RWPE1 (cell line): ENCODE measurements at regions not wholly inside any gene's neighbourhood (a gene's known extent, or its start where the extent isn't known, plus 50 kb on each side); places are given as distances from the start of the nearest gene placed in this dataset.
"Not testable (repeated sequence)": the region's sequence is repeated elsewhere in the genome, so short reads cannot be mapped to it uniquely, and the experiment has no call there.

ENCODE experiments used
- CTCF ChIA-PET: fragments of 350-600 bp; sonication (Branson Sonifier 250); formaldehyde crosslinking; extraction: SDS; loops from one replicate; lab custom pipeline; 2021; lab: Yijun Ruan, JAX
- POLR2A ChIA-PET: fragments of 400-600 bp; formaldehyde crosslinking; extraction: SDS; loops from one replicate; lab custom pipeline; 2020; ENCODE audit warnings: antibody characterized with exemption; ENCODE audit not compliant: low non-redundant PET; lab: Yijun Ruan, JAX
- DNase-seq: peaks from one replicate; pipeline ENCODE4 v3.0.0; 2012; ENCODE audit warnings: low spot score
- H3K27ac ChIP-seq: fragments of 450-650 bp; 2 replicates; pipeline ENCODE4 v1.5.1; 2017
- TF ChIP-seq, protein P1 (sequence below): fragments of 450-650 bp; conservative IDR thresholded peaks from 2 replicates; pipeline ENCODE4 v1.5.1; 2017; ENCODE audit warnings: low read depth, mild to moderate bottlenecking

DNA sequence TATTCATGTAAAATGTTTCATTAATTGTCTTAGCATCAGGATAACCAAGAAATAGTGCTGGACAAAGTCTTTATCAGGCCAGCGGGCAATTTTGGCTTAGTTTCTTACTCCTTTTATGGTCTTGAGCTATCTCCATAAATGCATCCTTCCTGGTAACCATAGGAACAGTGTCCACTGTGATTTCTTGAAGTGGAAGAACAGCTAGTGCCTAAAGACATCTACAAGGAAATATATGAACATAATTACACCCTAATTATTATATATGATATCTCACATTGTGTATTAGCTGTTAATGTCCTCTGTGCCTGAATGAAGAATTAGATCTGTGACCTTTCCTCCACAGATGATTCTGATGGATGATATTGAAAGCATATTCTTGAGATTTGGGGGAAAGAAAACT lies 286.7 kb upstream of the ATXN7L3B start:
- DNase-seq, result no peak
- CTCF ChIA-PET, result no interaction called here
- H3K27ac ChIP-seq, result no peak overlapping the region
- POLR2A ChIA-PET, result no interaction called here
- TF ChIP-seq, protein P1, sequence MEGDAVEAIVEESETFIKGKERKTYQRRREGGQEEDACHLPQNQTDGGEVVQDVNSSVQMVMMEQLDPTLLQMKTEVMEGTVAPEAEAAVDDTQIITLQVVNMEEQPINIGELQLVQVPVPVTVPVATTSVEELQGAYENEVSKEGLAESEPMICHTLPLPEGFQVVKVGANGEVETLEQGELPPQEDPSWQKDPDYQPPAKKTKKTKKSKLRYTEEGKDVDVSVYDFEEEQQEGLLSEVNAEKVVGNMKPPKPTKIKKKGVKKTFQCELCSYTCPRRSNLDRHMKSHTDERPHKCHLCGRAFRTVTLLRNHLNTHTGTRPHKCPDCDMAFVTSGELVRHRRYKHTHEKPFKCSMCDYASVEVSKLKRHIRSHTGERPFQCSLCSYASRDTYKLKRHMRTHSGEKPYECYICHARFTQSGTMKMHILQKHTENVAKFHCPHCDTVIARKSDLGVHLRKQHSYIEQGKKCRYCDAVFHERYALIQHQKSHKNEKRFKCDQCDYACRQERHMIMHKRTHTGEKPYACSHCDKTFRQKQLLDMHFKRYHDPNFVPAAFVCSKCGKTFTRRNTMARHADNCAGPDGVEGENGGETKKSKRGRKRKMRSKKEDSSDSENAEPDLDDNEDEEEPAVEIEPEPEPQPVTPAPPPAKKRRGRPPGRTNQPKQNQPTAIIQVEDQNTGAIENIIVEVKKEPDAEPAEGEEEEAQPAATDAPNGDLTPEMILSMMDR, result no peak

DNA sequence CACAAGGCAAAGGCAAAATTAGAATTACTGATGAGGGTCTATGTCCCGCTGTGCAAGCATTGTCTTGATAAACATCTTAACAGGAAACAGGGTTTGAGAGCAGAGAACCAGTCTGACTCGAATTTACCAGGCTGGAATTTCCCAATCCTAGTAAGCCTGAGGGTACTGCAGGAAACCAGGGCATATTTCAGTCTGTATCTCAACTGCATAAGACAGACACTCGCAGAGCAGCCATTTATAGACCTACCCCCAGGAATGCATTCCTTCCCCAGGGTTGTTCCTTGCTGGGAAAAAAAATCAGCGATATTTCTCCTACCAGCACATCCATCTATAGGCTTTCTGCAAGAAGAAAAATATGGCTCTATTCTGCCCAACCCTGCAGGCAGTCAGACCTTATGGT lies 283.8 kb upstream of the ATXN7L3B start:
- CTCF ChIA-PET, DNase-seq, H3K27ac ChIP-seq, POLR2A ChIA-PET: not testable (repeated sequence)

DNA sequence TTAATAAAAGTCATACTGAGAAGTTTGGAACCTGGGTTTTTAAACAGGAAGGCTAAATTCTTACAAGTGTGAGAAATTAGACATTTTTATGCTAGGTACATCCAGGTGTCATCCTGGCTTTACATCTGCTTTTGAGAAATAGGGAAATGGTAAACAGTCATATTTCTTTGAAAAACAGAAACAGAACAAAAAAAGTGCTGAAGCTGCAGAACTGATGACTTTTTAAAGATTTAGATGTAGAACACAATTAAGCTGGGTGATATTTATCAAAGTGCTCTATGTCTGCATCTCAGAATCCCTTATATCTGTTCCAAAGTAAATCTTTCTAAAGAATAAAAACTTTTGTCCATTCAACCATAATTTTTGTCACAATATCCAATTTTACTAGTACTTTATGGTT lies 282.9 kb upstream of the ATXN7L3B start:
- no peak overlapping the region for H3K27ac ChIP-seq
- no peak for DNase-seq
- POLR2A ChIA-PET, result no interaction called here
- CTCF ChIA-PET, result no interaction called here
- TF ChIP-seq, protein P1, result no peak

DNA sequence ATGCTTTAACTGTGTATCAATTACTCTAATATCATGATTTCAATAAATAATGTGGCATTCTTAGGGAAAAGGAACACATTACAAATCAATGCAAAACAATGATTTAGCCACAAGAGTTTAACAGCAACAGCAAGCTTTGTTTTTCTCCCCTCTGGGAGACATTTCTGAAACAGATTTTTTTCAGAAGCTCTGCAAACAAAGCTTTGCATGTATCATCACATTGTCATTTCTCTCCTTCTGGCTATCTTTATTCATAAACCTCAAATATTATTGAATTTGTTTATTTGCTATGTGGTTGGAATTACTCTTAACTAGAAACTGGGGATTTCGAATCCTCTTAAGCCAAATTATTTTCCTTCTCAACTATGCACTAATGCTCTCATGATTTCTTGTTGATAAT lies 278.4 kb upstream of the ATXN7L3B start:
- CTCF ChIA-PET, result no interaction called here
- DNase-seq, result no peak
- TF ChIP-seq, protein P1, result no peak
- POLR2A ChIA-PET, result no interaction called here
- no peak overlapping the region for H3K27ac ChIP-seq

DNA sequence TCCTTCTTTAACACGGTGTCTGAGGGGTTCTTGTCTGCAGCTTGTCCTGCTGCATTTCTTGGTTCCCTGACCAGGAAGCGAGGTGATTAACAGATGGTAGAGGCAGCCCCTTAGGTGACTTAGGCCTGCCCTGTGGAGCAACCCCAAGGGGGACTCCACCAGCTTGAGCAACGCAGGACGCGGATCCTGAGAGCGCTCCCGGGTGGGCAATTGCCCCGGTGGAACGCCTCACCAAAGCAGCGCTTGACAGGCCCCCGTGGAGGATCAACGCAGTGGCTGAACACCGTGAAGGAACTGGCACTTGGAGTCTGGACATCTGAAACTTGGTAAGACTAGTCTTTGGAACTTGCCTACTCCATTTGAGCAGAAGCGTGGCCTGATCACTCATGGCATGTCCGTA lies 272.9 kb upstream of the ATXN7L3B start:
- no peak overlapping the region for H3K27ac ChIP-seq
- DNase-seq, result no peak
- TF ChIP-seq, protein P1, result no peak
- POLR2A ChIA-PET, result no interaction called here
- CTCF ChIA-PET, result no interaction called here

DNA sequence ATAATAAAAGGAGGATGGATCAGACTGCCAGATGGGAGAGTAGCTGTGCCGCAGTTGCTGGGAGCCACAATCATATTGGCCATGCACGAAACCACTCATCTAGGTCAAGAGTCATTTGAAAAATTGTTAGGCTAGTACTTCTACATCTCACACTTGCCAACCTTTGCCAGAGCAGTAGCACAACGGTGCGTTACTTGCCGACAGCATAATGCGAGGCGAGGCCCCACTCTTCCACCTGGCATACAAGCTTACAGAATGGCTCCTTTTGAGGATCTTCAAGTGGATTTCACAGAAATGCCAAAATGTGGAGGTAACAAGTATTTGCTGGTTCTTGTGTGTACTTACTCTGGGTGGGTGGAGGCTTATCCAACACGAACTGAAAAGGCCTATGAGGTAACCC lies 268.3 kb upstream of the ATXN7L3B start:
- DNase-seq, POLR2A ChIA-PET, H3K27ac ChIP-seq: not testable (repeated sequence)
- CTCF ChIA-PET, result interaction anchor here (0.7 kb wide), 1 partner anchor 27 kb away, joined by 3 read pairs; no protein-coding TSS in a partner anchor

DNA sequence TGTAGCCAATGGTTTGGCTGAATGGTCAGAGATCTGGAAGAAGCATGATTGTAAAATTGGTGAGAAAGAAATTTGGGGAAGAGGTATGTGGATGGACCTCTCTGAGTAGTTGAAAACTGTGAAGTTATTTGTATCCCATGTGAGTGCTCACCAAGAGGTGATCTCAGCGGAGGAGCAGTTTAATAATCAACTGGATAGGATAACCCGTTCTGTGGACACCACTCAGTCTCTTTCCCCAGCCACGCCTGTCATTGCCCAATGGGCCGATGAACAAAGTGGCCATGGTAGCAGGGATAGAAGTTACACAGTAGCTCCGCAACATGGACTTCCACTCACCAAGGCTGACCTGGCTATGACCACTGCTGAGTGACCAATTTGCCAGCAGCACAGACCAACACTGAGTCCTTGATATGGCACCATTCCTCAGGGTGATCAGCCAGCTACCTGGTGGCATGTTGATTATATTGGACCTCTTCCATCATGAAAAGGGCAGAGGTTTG lies 257.4 kb upstream of the ATXN7L3B start:
- no peak for DNase-seq
- H3K27ac ChIP-seq, result no peak overlapping the region
- ChIA-PET POLR2A (no interaction called here), CTCF (no interaction called here)
- TF ChIP-seq, protein P1, result no peak

DNA sequence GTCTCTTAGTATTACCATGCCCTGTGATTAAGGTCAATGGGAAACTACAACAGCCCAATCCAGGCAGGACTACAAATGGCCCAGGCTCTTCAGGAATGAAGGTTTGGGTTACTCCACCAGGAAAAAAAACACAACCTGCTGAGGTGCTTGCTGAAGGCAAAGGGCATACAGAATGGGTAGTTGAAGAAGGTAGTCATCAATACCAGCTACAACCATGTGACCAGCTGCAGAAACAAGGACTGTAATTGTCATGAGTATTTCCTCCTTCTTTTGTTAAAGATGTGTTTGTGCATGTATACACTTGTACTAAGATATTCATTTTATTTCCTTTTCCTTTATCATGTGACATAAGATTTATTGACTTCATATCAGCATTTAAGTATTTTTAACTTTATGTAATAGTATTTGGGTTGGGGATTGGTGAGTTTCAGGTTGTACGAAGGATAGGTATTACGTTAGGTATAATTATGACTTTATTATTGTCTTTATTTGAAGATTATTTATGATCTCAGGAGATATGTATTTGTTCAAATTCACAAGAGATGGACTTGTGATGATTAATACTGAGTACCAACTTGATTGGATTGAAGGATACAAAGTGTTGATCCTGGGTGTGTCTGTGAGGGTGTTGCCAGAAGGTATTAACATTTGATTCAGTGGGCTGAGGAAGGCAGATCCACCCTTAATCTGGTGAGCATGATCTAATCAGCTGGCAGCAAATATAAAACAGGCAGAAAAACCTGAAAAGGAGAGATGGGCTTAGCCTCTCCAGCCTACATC lies 256.0 kb upstream of the ATXN7L3B start:
- DNase-seq, POLR2A ChIA-PET, H3K27ac ChIP-seq, CTCF ChIA-PET: not testable (repeated sequence)
